GM19438 (cell line): ENCODE measurements at regions not wholly inside any gene's neighbourhood (a gene's known extent, or its start where the extent isn't known, plus 50 kb on each side); places are given as distances from the start of the nearest gene placed in this dataset.
"Not testable (repeated sequence)": the region's sequence is repeated elsewhere in the genome, so short reads cannot be mapped to it uniquely, and the experiment has no call there.

Experiments used
- ATAC-seq: cut with Tn5 transposase; IDR thresholded peaks from one replicate; pipeline ENCODE4 v1.9.1; 2021; ENCODE audit warnings: low read depth; ENCODE audit not compliant: unreplicated experiment

GRCh38 chr12:65672441-65672840, 151.8 kb upstream of the HMGA2 start:
- no peak for ATAC-seq

- no peak for ATAC-seq
Measured at GRCh38 chr12:65673156-65673690, 151.1 kb upstream of the HMGA2 start.

- ATAC-seq: no peak
Measured at GRCh38 chr12:65673732-65674131, 150.6 kb upstream of the HMGA2 start.

GRCh38 chr12:65675141-65675621, 149.1 kb upstream of the HMGA2 start:
- no peak for ATAC-seq

- not testable (repeated sequence) for ATAC-seq
Measured at GRCh38 chr12:65678172-65678571, 146.1 kb upstream of the HMGA2 start.

- no peak for ATAC-seq
Measured at GRCh38 chr12:65681226-65681625, 143.1 kb upstream of the HMGA2 start.

GRCh38 chr12:65682112-65682511, 142.2 kb upstream of the HMGA2 start:
- no peak for ATAC-seq

GRCh38 chr12:65684906-65685305, 139.4 kb upstream of the HMGA2 start:
- no peak for ATAC-seq

GRCh38 chr12:65685514-65685913, 138.8 kb upstream of the HMGA2 start:
- ATAC-seq: no peak

GRCh38 chr12:65689508-65689907, 134.8 kb upstream of the HMGA2 start:
- ATAC-seq: no peak

- ATAC-seq: no peak
Measured at GRCh38 chr12:65690477-65690876, 133.8 kb upstream of the HMGA2 start.

GRCh38 chr12:65694130-65694529, 130.2 kb upstream of the HMGA2 start:
- no peak for ATAC-seq

- no peak for ATAC-seq
Measured at GRCh38 chr12:65695113-65695865, 129.0 kb upstream of the HMGA2 start.

- ATAC-seq: no peak
Measured at GRCh38 chr12:65696227-65696626, 128.1 kb upstream of the HMGA2 start.

- no peak for ATAC-seq
Measured at GRCh38 chr12:65699251-65699650, 125.0 kb upstream of the HMGA2 start.

GRCh38 chr12:65703176-65703575, 121.1 kb upstream of the HMGA2 start:
- no peak for ATAC-seq

- no peak for ATAC-seq
Measured at GRCh38 chr12:65705380-65705876, 118.9 kb upstream of the HMGA2 start.

- no peak for ATAC-seq
Measured at GRCh38 chr12:65707051-65707450, 117.2 kb upstream of the HMGA2 start.

- no peak for ATAC-seq
Measured at GRCh38 chr12:65712260-65713004, 111.9 kb upstream of the HMGA2 start.

- no peak for ATAC-seq
Measured at GRCh38 chr12:65715961-65716360, 108.3 kb upstream of the HMGA2 start.
